ENCODE measurements at regions not wholly inside any gene's neighbourhood (a gene's known extent, or its start where the extent isn't known, plus 50 kb on each side); places are given as distances from the start of the nearest gene placed in this dataset.

- no peak for ATAC-seq (replicated peaks)
- Mint-ChIP-seq H3K27ac (no peak overlapping the region), H3K4me3 (no peak overlapping the region), H3K27me3 (no peaks in the 10 kb centered on the region), H3K36me3 (ENCODE audit: low read depth) (no peaks in the 10 kb centered on the region), H3K9me3 (peaks cover 23% of the 10 kb centered on the region), H3K4me1 (no peaks in the 10 kb centered on the region)
Measured at GRCh38 chr18:60445341-60445740, 72.8 kb upstream of the MC4R start.

- Mint-ChIP-seq H3K27ac (no peak overlapping the region), H3K36me3 (ENCODE audit: low read depth) (no peaks in the 10 kb centered on the region), H3K4me3 (no peak overlapping the region), H3K4me1 (no peaks in the 10 kb centered on the region), H3K9me3 (peaks cover 23% of the 10 kb centered on the region), H3K27me3 (no peaks in the 10 kb centered on the region)
- ATAC-seq (replicated peaks): no peak
Measured at GRCh38 chr18:60446821-60447220, 74.2 kb upstream of the MC4R start.

DNA sequence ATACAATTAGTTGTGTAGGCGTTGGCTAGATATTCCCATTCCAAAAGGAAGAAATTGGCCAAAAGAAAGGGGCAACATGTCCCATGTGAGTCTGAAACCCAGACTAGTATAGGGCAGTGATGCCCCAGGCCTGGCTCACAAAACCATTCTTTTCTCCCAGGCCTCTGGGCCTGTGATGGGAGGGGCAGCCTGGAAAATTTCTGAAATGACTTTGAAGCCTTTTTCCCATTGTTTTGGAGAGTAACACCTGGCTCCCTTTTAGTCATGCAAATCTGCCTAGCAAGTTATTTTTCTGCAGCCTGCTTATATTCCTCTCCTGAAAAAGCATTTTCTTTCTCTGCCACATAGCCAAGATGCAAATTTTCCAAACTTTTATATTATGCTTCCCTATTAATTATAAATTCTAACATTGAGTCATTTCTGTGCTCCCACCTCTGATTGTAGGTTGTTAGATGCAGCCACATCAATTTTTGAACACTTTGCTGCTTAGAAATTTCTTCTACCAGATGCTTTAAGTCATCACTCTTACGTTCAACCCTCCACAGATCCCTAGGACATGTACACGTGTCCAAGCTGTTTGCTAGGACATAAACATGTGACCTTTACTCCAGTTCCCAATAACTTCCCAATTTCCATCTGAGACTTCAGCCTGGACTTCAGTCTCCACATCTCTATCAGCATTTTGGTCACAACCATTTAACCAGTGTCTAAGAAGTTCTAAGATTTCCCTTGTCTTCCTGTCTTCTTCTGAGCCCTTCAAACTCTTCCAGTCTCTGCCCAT, 76.1 kb upstream of the MC4R start:
- ATAC-seq (replicated peaks): no peak
- Mint-ChIP-seq H3K36me3 (ENCODE audit: low read depth) (no peaks in the 10 kb centered on the region), H3K27me3 (no peaks in the 10 kb centered on the region), H3K9me3 (peaks cover 19% of the 10 kb centered on the region), H3K4me1 (no peaks in the 10 kb centered on the region), H3K4me3 (no peak overlapping the region), H3K27ac (no peak overlapping the region)

DNA sequence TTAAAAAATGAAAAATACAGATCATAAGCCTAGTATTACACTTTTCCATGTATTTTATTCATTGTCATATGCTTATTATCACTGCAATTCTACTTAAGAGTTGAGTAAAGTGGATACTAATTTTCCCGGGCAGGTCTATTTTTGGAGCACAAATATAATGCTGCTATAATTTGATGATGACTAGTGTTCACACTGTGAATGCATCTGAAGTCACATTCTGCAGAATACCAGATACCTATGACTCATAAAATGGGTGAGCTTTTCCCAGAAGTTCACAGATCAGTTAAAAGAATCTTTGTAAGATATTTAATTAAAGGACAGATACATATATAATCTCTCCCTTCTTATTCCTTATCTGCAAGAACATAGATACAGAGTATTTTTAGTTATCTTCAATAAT, 79.8 kb upstream of the MC4R start:
- H3K9me3 Mint-ChIP-seq: peaks cover 10% of the 10 kb centered on the region
- H3K27ac Mint-ChIP-seq: no peak overlapping the region
- H3K27me3 Mint-ChIP-seq: no peaks in the 10 kb centered on the region
- no peaks in the 10 kb centered on the region for H3K36me3 Mint-ChIP-seq (ENCODE audit: low read depth)
- ATAC-seq (replicated peaks): no peak
- H3K4me3 Mint-ChIP-seq: no peak overlapping the region
- H3K4me1 Mint-ChIP-seq: no peaks in the 10 kb centered on the region

- ATAC-seq (replicated peaks): no peak
- H3K4me1 Mint-ChIP-seq: no peaks in the 10 kb centered on the region
- no peak overlapping the region for H3K4me3 Mint-ChIP-seq
- no peaks in the 10 kb centered on the region for H3K36me3 Mint-ChIP-seq (ENCODE audit: low read depth)
- no peaks in the 10 kb centered on the region for H3K27me3 Mint-ChIP-seq
- H3K27ac Mint-ChIP-seq: no peak overlapping the region
- H3K9me3 Mint-ChIP-seq: no peaks in the 10 kb centered on the region
Measured at GRCh38 chr18:60466677-60467076, 94.1 kb upstream of the MC4R start.

DNA sequence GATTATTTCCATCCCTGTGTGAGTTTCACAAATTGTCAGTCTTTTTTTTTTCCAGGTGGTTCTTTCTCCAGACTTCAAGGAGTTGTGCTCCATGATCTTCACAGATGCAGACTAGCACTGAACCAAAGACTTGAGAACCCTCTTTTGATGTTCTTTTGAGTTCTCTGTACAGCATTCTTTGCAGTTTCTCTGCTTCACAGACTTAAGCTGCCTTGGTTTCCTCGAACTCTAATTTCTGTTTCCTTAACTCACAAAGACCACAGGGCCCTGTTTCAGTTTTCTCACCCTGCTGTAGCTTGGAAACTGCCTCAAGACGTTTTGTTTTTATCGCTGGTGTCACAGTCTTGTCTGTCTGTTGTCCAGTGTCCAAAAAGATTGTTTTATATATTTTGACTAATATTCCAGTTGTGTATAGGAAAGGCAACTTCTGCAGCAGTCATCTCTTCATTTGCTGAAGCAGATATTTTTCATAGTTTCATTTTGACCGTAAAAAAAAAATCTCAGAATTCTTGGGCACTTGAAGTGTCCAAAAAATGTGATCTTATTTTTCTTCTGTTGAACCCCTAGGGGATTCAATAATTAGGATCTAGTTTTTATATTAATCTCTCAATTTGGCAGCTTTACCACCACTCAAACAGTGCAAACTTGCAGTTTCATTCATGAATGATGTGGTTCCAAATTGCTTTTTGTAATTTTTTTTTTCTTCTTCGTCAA, 97.0 kb upstream of the MC4R start:
- Mint-ChIP-seq H3K27ac (no peak overlapping the region), H3K4me3 (no peak overlapping the region), H3K27me3 (no peaks in the 10 kb centered on the region), H3K36me3 (ENCODE audit: low read depth) (no peaks in the 10 kb centered on the region), H3K4me1 (no peaks in the 10 kb centered on the region), H3K9me3 (no peaks in the 10 kb centered on the region)
- ATAC-seq (replicated peaks): no peak

DNA sequence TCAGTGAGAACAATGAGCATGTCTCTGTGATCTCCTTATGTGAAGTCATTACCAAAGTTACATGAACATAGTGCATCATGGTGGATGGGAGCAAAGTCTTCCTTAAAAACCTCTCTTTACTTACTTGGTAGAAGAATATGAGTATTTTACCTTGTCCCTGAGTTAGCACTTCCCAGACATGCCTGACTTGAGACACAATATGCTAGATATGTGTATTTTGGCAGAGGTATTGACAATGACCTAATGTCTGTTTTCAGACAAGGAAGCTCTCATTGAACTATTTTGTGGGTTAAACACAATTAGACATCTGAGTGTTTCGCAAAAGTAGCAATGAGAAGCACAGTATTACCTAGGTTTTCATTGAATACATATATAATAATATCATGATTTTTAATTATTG, 99.1 kb upstream of the MC4R start:
- ATAC-seq (replicated peaks): no peak
- Mint-ChIP-seq H3K27me3 (no peaks in the 10 kb centered on the region), H3K9me3 (peaks cover 3% of the 10 kb centered on the region), H3K4me1 (no peaks in the 10 kb centered on the region), H3K36me3 (ENCODE audit: low read depth) (no peaks in the 10 kb centered on the region), H3K4me3 (no peak overlapping the region), H3K27ac (no peak overlapping the region)

GRCh38 chr18:60485201-60485600, 112.6 kb upstream of the MC4R start:
- H3K9me3 Mint-ChIP-seq: peaks cover 5% of the 10 kb centered on the region
- no peaks in the 10 kb centered on the region for H3K4me1 Mint-ChIP-seq
- ATAC-seq (replicated peaks): no peak
- H3K27ac Mint-ChIP-seq: no peak overlapping the region
- H3K36me3 Mint-ChIP-seq (ENCODE audit: low read depth): no peaks in the 10 kb centered on the region
- H3K4me3 Mint-ChIP-seq: no peak overlapping the region
- no peaks in the 10 kb centered on the region for H3K27me3 Mint-ChIP-seq

- Mint-ChIP-seq H3K27ac (no peak overlapping the region), H3K9me3 (peaks cover 10% of the 10 kb centered on the region), H3K27me3 (no peaks in the 10 kb centered on the region), H3K36me3 (ENCODE audit: low read depth) (no peaks in the 10 kb centered on the region), H3K4me3 (no peak overlapping the region), H3K4me1 (no peaks in the 10 kb centered on the region)
- ATAC-seq (replicated peaks): no peak
Measured at GRCh38 chr18:60493066-60493465, 120.5 kb upstream of the MC4R start.

GRCh38 chr18:60499675-60500074, 127.1 kb upstream of the MC4R start:
- Mint-ChIP-seq H3K27ac (no peak overlapping the region), H3K4me1 (no peaks in the 10 kb centered on the region), H3K9me3 (peaks cover 5% of the 10 kb centered on the region), H3K4me3 (no peak overlapping the region), H3K36me3 (ENCODE audit: low read depth) (no peaks in the 10 kb centered on the region), H3K27me3 (no peaks in the 10 kb centered on the region)
- no peak for ATAC-seq (replicated peaks)

GRCh38 chr18:60500960-60501359, 128.4 kb upstream of the MC4R start:
- ATAC-seq (replicated peaks): no peak
- Mint-ChIP-seq H3K36me3 (ENCODE audit: low read depth) (no peaks in the 10 kb centered on the region), H3K4me3 (no peak overlapping the region), H3K27me3 (no peaks in the 10 kb centered on the region), H3K27ac (no peak overlapping the region), H3K9me3 (peaks cover 5% of the 10 kb centered on the region), H3K4me1 (no peaks in the 10 kb centered on the region)

- no peak for ATAC-seq (replicated peaks)
- Mint-ChIP-seq H3K4me3 (no peak overlapping the region), H3K4me1 (no peaks in the 10 kb centered on the region), H3K27ac (no peak overlapping the region), H3K27me3 (no peaks in the 10 kb centered on the region), H3K9me3 (peaks cover 5% of the 10 kb centered on the region), H3K36me3 (ENCODE audit: low read depth) (no peaks in the 10 kb centered on the region)
Measured at GRCh38 chr18:60502591-60502990, 130.0 kb upstream of the MC4R start.

- Mint-ChIP-seq H3K27me3 (no peaks in the 10 kb centered on the region), H3K4me1 (no peaks in the 10 kb centered on the region), H3K27ac (no peak overlapping the region), H3K36me3 (ENCODE audit: low read depth) (no peaks in the 10 kb centered on the region), H3K9me3 (peaks cover 5% of the 10 kb centered on the region), H3K4me3 (no peak overlapping the region)
- ATAC-seq (replicated peaks): no peak
Measured at GRCh38 chr18:60503199-60503598, 130.6 kb upstream of the MC4R start.

GRCh38 chr18:60506190-60506589, 133.6 kb upstream of the MC4R start:
- Mint-ChIP-seq H3K4me1 (no peaks in the 10 kb centered on the region), H3K27ac (no peak overlapping the region), H3K27me3 (no peaks in the 10 kb centered on the region), H3K9me3 (no peaks in the 10 kb centered on the region), H3K36me3 (ENCODE audit: low read depth) (no peaks in the 10 kb centered on the region), H3K4me3 (no peak overlapping the region)
- ATAC-seq (replicated peaks): no peak

DNA sequence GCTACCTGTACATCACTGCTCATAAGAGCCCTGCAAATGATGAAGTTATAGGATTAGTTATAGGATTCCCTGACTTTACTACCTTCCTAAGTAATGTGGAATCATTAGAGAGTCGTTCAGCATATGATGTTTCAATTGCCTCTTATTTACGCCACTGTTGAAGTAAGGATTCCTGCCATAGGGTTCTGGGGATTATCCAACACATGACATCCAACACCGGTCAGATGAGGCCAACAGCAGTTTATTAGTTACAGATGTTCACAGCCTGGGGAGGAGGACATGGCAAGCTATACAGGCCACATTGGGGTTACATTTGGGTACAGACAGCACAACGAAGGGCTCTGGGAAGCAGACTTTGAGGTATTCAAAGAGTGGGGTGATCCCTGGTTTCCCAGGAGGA, 134.1 kb upstream of the MC4R start:
- Mint-ChIP-seq H3K27ac (no peak overlapping the region), H3K27me3 (no peaks in the 10 kb centered on the region), H3K9me3 (no peaks in the 10 kb centered on the region), H3K36me3 (ENCODE audit: low read depth) (no peaks in the 10 kb centered on the region), H3K4me3 (no peak overlapping the region), H3K4me1 (no peaks in the 10 kb centered on the region)
- ATAC-seq (replicated peaks): no peak
